NCI-H2227 (cell line): ENCODE measurements at regions not wholly inside any gene's neighbourhood (a gene's known extent, or its start where the extent isn't known, plus 50 kb on each side); places are given as distances from the start of the nearest gene placed in this dataset.

Experiments
- DNase-seq: peaks from one replicate; lab custom pipeline; 2025; ENCODE audit not compliant: unreplicated experiment; lab: John Stamatoyannopoulos, UW

- DNase-seq: no peak
These were observed 55.2 kb upstream of the KCNH8 start for GRCh38 chr3:19093084-19093483.

GRCh38 chr3:19077388-19077787 lies 70.9 kb upstream of the KCNH8 start:
- no peak for DNase-seq

DNA sequence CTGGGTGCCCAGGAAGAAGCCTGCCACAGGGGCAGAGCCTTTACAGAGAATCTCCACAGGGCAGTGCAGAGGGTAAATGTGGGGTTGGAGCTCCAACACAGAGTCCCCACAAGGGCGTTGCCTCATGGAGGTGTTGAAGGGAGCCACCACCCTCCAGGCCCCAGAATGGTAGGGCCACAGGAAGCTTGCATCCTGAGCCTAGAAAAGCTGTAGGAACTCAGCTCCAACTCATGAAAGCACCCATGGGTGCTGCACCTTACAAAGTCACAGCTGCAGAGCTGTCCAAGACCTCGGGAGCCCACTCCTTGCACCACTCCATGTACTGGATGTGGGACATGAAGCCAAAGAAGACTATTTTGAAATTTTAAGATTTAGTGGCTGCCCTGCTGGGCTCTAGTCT lies 73.3 kb upstream of the KCNH8 start:
- no peak for DNase-seq

DNA sequence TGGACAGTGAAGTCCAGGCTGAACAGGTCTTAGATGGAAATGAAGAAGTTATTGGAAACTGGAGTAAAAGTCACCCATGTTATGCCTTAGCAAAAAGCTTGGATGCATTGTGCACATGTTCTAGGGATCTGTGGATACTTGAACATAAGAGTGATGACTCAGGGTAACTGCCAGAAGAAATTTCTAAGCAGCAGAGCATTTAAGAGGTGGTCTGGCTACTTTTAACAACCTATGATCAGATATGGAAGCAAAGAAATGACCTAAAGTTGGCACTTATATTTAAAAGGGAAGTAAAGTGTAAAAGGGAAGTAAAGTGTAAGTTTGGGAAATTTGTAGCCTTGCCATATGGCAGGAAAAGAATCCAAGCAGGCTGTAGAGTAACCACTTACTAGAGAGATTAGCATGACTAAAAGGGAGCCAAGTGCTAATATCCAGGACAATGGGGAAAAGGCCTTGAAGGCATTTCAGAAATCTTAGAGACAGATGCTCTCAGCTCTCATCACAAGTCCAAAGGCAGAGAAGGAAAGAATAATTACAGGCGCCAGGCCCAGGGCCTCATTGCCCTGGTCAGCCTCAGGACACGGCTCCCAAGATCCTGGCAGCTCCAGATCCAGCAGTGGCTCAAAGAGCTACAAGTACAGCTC lies 73.9 kb upstream of the KCNH8 start:
- no peak for DNase-seq

DNA sequence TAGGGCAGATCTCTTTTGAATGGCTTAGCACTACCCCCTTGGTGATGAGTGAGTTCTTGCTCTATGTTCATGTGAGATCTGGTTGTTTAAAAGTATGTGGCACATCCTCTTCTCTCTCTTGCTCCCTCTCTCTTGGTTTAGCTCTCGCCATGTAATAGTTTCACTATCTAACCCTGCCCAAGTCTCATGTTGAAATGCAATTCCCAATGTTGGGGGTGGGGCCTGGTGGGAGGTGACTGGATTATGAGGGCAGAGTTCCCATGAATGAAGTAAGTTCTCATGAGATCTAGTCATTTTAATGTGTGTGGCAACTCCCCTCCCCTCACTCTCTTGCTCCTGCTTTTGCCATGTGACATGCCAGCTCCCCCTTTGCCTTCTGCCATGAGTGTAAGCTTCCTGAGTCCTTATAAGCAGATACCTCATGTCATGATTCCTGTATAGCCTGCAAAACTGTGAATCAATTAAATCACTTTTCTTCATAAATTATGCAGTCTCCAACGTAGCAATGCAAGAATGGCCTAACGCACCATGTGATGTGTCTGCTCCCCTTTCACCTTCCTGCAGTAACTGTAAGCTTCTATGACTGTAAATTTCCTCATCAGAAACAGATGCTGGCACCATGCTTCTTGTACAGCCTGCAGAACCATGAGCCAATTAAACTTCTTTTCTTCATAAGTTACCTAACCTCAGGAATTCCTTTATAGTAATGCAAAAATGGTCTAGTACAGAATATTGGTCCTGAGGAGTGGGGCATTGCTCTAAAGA lies 74.8 kb upstream of the KCNH8 start:
- DNase-seq: no peak

DNA sequence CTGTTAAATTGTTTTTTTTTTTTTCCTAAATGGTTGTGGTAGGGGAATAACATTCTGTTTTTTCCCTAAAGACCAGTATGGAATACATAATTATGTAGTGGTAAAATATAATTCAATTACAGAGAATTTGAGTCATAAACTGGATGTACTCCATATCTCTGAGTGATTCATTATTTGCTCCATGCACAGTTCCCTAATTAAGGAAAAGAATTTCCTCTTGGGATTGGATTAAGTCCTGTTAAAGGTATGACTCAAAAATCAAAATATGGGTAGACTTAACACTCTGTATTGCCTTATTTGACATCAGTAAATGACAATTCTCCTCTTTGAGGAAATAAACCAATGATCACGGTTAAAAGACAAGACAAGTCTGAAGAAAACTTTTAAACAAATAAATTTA lies 78.0 kb upstream of the KCNH8 start:
- no peak for DNase-seq

DNA sequence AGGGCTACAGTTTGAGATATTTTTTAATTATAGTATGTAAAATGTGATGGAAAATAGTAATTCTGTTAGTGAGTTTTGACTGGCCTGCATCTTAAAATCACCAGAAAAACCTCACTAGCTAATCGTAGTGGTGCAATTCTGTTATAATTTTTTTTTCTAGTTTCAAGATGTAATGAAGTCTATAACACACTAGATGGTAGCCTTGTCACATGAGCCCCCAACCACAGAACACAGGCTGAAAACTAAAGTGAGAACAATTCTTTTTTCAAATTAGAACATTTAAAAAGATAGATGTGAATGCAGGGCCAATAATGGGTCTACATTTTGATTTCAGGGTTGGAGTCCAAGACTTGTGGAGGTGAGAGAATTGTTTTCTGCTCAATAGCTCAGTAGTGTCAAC lies 83.3 kb upstream of the KCNH8 start:
- DNase-seq: peak; percentile 4

- no peak for DNase-seq
These were observed 84.4 kb upstream of the KCNH8 start for GRCh38 chr3:19063936-19064335.

- DNase-seq: no peak
These were observed 87.9 kb upstream of the KCNH8 start for GRCh38 chr3:19060404-19060803.

DNA sequence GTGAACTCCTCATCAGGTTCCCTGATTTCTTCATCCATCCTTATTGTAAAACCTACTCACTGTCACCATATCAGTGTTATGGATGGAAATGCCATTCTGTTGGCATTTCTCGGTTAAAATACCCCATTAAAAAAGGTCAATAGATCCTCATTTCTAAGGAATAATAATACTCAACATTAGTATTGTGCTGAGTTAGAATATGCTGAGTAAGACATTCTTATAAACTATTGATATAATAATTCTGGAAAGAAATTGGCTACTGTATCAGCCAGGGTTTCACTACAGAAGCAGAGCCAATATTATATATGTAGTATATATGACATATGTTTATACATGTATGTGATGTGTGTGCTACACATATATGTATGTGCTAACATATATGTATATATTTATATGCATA lies 95.4 kb upstream of the KCNH8 start:
- DNase-seq: no peak

DNA sequence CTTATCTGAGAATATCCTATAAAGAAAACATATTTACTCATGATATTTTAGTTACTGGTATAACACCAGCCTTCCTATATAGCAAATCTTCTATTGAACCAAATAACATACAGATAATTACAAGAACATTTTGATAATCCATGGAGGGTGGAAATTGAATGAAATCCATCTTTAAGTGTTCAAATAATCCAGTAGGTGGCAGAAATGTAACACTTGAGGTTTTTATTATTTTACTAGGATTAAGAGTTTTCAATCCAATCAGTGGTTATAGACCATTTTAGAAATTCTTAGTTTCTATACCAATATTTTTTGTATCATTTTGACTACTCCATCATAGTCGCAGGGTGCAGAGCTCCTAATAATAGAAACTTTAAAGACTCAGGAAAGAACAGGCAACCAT lies 101.9 kb upstream of the KCNH8 start:
- no peak for DNase-seq

GRCh38 chr3:19030522-19030839 lies 117.8 kb upstream of the KCNH8 start:
- DNase-seq: no peak

DNA sequence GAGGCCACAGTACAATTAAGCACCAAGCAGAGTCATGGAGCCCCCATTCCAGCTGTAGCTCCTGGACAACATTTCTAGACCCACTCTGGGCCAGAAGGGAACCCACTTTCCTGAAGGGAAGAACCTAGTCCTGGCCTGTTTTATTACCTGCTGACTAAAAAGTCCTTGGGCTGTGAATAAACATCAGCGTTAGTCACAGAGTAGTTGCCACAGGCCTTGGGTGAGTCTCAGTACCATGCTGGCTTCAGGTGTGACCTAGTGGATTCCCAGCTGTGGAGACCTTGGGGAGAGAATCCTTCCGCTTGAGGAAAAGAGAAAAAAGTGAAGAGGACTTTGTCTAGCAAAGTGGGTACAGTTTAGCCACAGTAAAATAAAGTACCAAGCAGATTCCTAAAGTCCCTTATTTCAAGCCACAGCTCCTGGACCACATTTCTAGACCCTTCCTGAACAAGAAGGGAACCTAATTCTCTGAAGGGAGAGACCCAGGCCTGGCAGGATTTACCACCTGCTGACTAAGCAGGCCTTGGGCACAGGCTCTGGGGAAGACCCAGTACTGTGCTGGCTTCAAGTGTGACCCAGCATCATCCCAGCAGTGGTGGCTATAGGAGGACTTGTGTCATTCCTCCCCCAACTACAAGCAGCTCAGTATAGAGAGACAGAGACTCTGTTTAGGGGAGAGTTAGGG lies 118.3 kb upstream of the KCNH8 start:
- no peak for DNase-seq

DNA sequence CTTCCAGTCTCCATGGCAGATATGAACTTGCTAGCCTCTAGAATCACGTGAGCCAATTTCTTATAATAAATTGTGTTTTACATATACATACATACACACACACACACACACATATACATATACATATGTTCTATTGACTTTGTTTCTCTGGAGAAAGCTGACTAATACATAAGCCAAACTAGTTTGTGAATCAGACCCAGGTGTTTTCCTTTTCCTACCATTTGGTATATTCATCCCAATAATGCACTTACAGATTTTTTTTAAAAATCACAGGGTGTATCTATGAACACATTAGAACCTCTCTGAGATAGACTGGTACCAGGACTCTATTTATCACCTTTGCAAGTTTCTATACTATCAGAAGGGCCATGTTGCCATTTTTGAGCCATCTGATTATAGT lies 122.9 kb upstream of the KCNH8 start:
- no peak for DNase-seq

DNA sequence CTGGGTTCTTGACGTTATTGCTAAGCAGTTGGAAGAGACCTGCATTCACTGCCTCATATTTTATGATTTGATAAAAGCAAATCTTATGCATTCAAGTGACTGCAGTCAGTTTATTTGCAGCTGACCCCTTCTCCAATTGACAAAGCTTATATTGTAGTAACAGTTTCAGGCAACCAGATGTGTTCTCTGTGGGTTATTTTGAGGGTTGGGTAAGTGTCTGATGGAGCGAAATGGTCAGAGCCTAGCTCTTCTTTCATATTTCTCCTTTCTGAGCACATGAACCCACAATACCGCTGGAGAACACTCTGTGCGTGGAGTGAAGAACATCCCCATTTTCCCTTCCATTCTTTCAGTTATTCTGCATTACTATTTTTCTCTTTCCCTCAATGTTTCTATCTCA lies 125.8 kb upstream of the KCNH8 start:
- DNase-seq: no peak

DNA sequence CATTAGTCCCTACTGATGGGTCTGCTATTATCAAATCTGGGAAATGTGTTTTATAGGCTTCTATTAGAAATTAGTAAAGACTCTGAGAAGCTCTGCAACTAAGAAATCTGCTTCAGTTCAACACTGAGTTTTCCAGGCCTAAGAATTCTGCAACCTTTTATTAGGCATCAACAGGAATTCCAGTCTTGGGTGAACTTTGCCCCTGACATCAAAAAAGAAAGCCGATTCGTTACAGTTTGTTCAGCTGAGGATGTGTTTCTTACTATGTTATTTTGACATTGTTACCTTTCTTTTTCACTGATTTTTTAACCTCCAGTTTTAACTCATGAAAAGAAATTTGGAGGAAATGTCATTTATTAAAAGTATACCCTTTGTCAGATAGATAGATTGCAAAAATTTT lies 131.5 kb upstream of the KCNH8 start:
- DNase-seq: no peak

DNA sequence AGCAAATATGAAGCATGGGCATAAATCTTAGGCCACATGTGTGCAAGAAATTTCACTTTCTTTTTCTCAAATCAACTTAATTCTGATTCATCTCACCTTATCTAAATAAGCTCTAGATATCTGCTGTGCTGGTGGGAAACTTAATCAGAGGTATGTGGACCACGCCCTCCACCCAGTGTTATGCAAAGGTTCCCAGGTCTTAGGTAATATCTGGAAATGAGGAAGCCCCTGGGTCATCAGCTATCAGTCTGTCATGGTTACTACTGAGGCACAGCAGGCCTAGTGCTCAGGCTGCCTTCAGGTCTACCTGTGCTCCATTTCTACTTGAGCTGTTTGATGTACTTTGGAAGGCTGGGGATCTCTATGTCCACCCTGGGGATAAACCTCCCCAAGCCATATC lies 134.4 kb upstream of the KCNH8 start:
- DNase-seq: no peak

- DNase-seq: no peak
These were observed 135.5 kb upstream of the KCNH8 start for GRCh38 chr3:19012846-19013245.

- no peak for DNase-seq
These were observed 145.7 kb upstream of the KCNH8 start for GRCh38 chr3:19002606-19003005.

- no peak for DNase-seq
These were observed 150.2 kb upstream of the KCNH8 start for GRCh38 chr3:18998069-18998468.

DNA sequence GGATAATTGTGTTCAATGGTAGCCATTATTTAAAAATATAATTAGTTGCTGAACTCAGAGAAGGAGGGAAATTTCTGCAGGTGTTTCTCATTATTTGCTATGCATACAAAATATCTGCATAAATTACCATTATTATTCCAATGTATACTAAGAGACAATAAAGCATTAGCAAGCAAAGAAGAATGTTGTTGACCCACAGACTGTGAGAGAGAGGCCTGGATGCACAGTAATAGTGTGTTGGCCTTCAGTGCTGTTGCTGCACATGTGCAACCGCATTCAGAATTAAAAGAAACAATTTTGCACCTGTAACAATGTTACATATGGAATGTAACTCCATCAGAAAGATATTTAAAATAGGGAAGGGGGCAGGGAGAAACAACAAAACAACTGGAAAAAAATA lies 155.6 kb upstream of the KCNH8 start:
- DNase-seq: no peak

- no peak for DNase-seq
These were observed 159.0 kb upstream of the KCNH8 start for GRCh38 chr3:18989237-18989795.
